Spleen (tissue), 7 donors: ENCODE measurements at regions not wholly inside any gene's neighbourhood (a gene's known extent, or its start where the extent isn't known, plus 50 kb on each side); places are given as distances from the start of the nearest gene placed in this dataset.

Source experiments
- CTCF ChIP-seq, 11 experiments: fragments of 200-600 bp in 7 of 11; fragments of 450-650 bp in 4 of 11; sonication (generic) in 4 of 11; IDR thresholded peaks in 8 of 11; conservative IDR thresholded peaks in 3 of 11; 1 replicate in 7 of 11; 2 replicates in 4 of 11; pipeline versions ENCODE4 v1.4.0 to v1.8.0; 2016 to 2021; ENCODE audit warnings: antibody characterized with exemption in 11 of 11, inconsistent platforms in 4 of 11, mild to moderate bottlenecking in 1 of 11
- POLR2A ChIP-seq, 3 donors: fragments of 450-650 bp; IDR thresholded peaks; one replicate each; pipeline ENCODE4 v1.5.1; 2017; ENCODE audit warnings: antibody characterized with exemption in 3 of 3, mild to moderate bottlenecking in 1 of 3
- donor health status: DM: no; HTN: no; CAD: no; lungs with moderate emphysema.
- donor health status: DM: no; HTN: no; CAD: no.
- donor health status: DM: no; HTN: no; CAD: no.

- TF ChIP-seq POLR2A (IDR thresholded peaks at IDR 0.05) (no peak), CTCF (IDR thresholded peaks at IDR 0.05 in 8 of 11, conservative IDR thresholded peaks at IDR 0.05 in 3 of 11) (no peak)
Measured at GRCh38 chr9:14011799-14012560, 302.0 kb downstream of the NFIB start.
